ENCODE measurements at regions not wholly inside any gene's neighbourhood (a gene's known extent, or its start where the extent isn't known, plus 50 kb on each side); places are given as distances from the start of the nearest gene placed in this dataset.

- no peaks in the 10 kb centered on the region for H3K9me3 ChIP-seq (ENCODE audit: control insufficient read depth, insufficient read depth, low read length)
- no peak overlapping the region for H3K4me3 ChIP-seq (ENCODE audit: low read length)
- no peaks in the 10 kb centered on the region for H3K36me3 ChIP-seq (ENCODE audit: control insufficient read depth, insufficient read depth, low read length)
- DNase-seq (ENCODE audit: low read depth, low spot score), result no peak
- H3K4me1 ChIP-seq (ENCODE audit: control insufficient read depth, insufficient read depth, low read length), result no peaks in the 10 kb centered on the region
- no peak overlapping the region for H3K27ac ChIP-seq (ENCODE audit: low read length)
- no peaks in the 10 kb centered on the region for H3K27me3 ChIP-seq (ENCODE audit: control insufficient read depth, insufficient read depth, low read length)
These were observed 67.7 kb downstream of the MGST1 start for GRCh38 chr12:16415155-16415554.

GRCh38 chr12:16417058-16417457 lies 69.6 kb downstream of the MGST1 start:
- DNase-seq (ENCODE audit: low read depth, low spot score), result peak; percentile 11
- Histone ChIP-seq H3K9me3 (ENCODE audit: control insufficient read depth, insufficient read depth, low read length) (no peaks in the 10 kb centered on the region), H3K36me3 (ENCODE audit: control insufficient read depth, insufficient read depth, low read length) (no peaks in the 10 kb centered on the region), H3K4me1 (ENCODE audit: control insufficient read depth, insufficient read depth, low read length) (no peaks in the 10 kb centered on the region), H3K27ac (ENCODE audit: low read length) (no peak overlapping the region), H3K4me3 (ENCODE audit: low read length) (no peak overlapping the region), H3K27me3 (ENCODE audit: control insufficient read depth, insufficient read depth, low read length) (no peaks in the 10 kb centered on the region)

GRCh38 chr12:16421806-16422205 lies 74.4 kb downstream of the MGST1 start:
- WGBS (ENCODE audit: insufficient coverage, insufficient read length), result no CpG with 5 or more reads among the region's 1 CpG
- Histone ChIP-seq H3K27ac (ENCODE audit: low read length) (no peak overlapping the region), H3K27me3 (ENCODE audit: control insufficient read depth, insufficient read depth, low read length) (no peaks in the 10 kb centered on the region), H3K36me3 (ENCODE audit: control insufficient read depth, insufficient read depth, low read length) (no peaks in the 10 kb centered on the region), H3K9me3 (ENCODE audit: control insufficient read depth, insufficient read depth, low read length) (no peaks in the 10 kb centered on the region), H3K4me3 (ENCODE audit: low read length) (no peak overlapping the region), H3K4me1 (ENCODE audit: control insufficient read depth, insufficient read depth, low read length) (no peaks in the 10 kb centered on the region)
- DNase-seq (ENCODE audit: low read depth, low spot score), result no peak

- Histone ChIP-seq H3K27me3 (ENCODE audit: control insufficient read depth, insufficient read depth, low read length) (no peaks in the 10 kb centered on the region), H3K27ac (ENCODE audit: low read length) (no peak overlapping the region), H3K4me1 (ENCODE audit: control insufficient read depth, insufficient read depth, low read length) (no peaks in the 10 kb centered on the region), H3K4me3 (ENCODE audit: low read length) (no peak overlapping the region), H3K36me3 (ENCODE audit: control insufficient read depth, insufficient read depth, low read length) (no peaks in the 10 kb centered on the region), H3K9me3 (ENCODE audit: control insufficient read depth, insufficient read depth, low read length) (no peaks in the 10 kb centered on the region)
- no peak for DNase-seq (ENCODE audit: low read depth, low spot score)
- no CpG with 5 or more reads among the region's 2 CpGs for WGBS (ENCODE audit: insufficient coverage, insufficient read length)
These were observed 77.1 kb downstream of the MGST1 start for GRCh38 chr12:16424531-16424930.

- H3K4me1 ChIP-seq (ENCODE audit: control insufficient read depth, insufficient read depth, low read length), result no peaks in the 10 kb centered on the region
- H3K27me3 ChIP-seq (ENCODE audit: control insufficient read depth, insufficient read depth, low read length), result no peaks in the 10 kb centered on the region
- H3K4me3 ChIP-seq (ENCODE audit: low read length), result no peak overlapping the region
- H3K36me3 ChIP-seq (ENCODE audit: control insufficient read depth, insufficient read depth, low read length), result no peaks in the 10 kb centered on the region
- no peak overlapping the region for H3K27ac ChIP-seq (ENCODE audit: low read length)
- no peaks in the 10 kb centered on the region for H3K9me3 ChIP-seq (ENCODE audit: control insufficient read depth, insufficient read depth, low read length)
- no peak for DNase-seq (ENCODE audit: low read depth, low spot score)
- WGBS (ENCODE audit: insufficient coverage, insufficient read length), result no CpG with 5 or more reads among the region's 3 CpGs
These were observed 88.6 kb downstream of the MGST1 start for GRCh38 chr12:16435875-16436554.

GRCh38 chr12:16437281-16437816 lies 89.9 kb downstream of the MGST1 start:
- no peaks in the 10 kb centered on the region for H3K9me3 ChIP-seq (ENCODE audit: control insufficient read depth, insufficient read depth, low read length)
- no peak overlapping the region for H3K4me3 ChIP-seq (ENCODE audit: low read length)
- no peaks in the 10 kb centered on the region for H3K4me1 ChIP-seq (ENCODE audit: control insufficient read depth, insufficient read depth, low read length)
- H3K27ac ChIP-seq (ENCODE audit: low read length), result no peak overlapping the region
- no CpG with 5 or more reads among the region's 5 CpGs for WGBS (ENCODE audit: insufficient coverage, insufficient read length)
- H3K27me3 ChIP-seq (ENCODE audit: control insufficient read depth, insufficient read depth, low read length), result no peaks in the 10 kb centered on the region
- no peaks in the 10 kb centered on the region for H3K36me3 ChIP-seq (ENCODE audit: control insufficient read depth, insufficient read depth, low read length)
- no peak for DNase-seq (ENCODE audit: low read depth, low spot score)

GRCh38 chr12:16437926-16438325 lies 90.5 kb downstream of the MGST1 start:
- no peak overlapping the region for H3K4me3 ChIP-seq (ENCODE audit: low read length)
- no peak overlapping the region for H3K27ac ChIP-seq (ENCODE audit: low read length)
- H3K9me3 ChIP-seq (ENCODE audit: control insufficient read depth, insufficient read depth, low read length), result no peaks in the 10 kb centered on the region
- WGBS (ENCODE audit: insufficient coverage, insufficient read length), result no CpG with 5 or more reads among the region's 2 CpGs
- H3K36me3 ChIP-seq (ENCODE audit: control insufficient read depth, insufficient read depth, low read length), result no peaks in the 10 kb centered on the region
- no peaks in the 10 kb centered on the region for H3K27me3 ChIP-seq (ENCODE audit: control insufficient read depth, insufficient read depth, low read length)
- no peak for DNase-seq (ENCODE audit: low read depth, low spot score)
- no peaks in the 10 kb centered on the region for H3K4me1 ChIP-seq (ENCODE audit: control insufficient read depth, insufficient read depth, low read length)

- no peak overlapping the region for H3K27ac ChIP-seq (ENCODE audit: low read length)
- WGBS (ENCODE audit: insufficient coverage, insufficient read length), result no CpG with 5 or more reads among the region's 2 CpGs
- no peak overlapping the region for H3K4me3 ChIP-seq (ENCODE audit: low read length)
- no peaks in the 10 kb centered on the region for H3K9me3 ChIP-seq (ENCODE audit: control insufficient read depth, insufficient read depth, low read length)
- H3K27me3 ChIP-seq (ENCODE audit: control insufficient read depth, insufficient read depth, low read length), result no peaks in the 10 kb centered on the region
- no peaks in the 10 kb centered on the region for H3K36me3 ChIP-seq (ENCODE audit: control insufficient read depth, insufficient read depth, low read length)
- DNase-seq (ENCODE audit: low read depth, low spot score), result no peak
- no peaks in the 10 kb centered on the region for H3K4me1 ChIP-seq (ENCODE audit: control insufficient read depth, insufficient read depth, low read length)
These were observed 102.0 kb downstream of the MGST1 start for GRCh38 chr12:16449459-16449858.

GRCh38 chr12:16453319-16453718 lies 105.9 kb downstream of the MGST1 start:
- no peaks in the 10 kb centered on the region for H3K27me3 ChIP-seq (ENCODE audit: control insufficient read depth, insufficient read depth, low read length)
- no CpG with 5 or more reads among the region's 3 CpGs for WGBS (ENCODE audit: insufficient coverage, insufficient read length)
- DNase-seq (ENCODE audit: low read depth, low spot score), result no peak
- H3K4me1 ChIP-seq (ENCODE audit: control insufficient read depth, insufficient read depth, low read length), result no peaks in the 10 kb centered on the region
- H3K27ac ChIP-seq (ENCODE audit: low read length), result no peak overlapping the region
- no peak overlapping the region for H3K4me3 ChIP-seq (ENCODE audit: low read length)
- H3K9me3 ChIP-seq (ENCODE audit: control insufficient read depth, insufficient read depth, low read length), result no peaks in the 10 kb centered on the region
- H3K36me3 ChIP-seq (ENCODE audit: control insufficient read depth, insufficient read depth, low read length), result no peaks in the 10 kb centered on the region

GRCh38 chr12:16454481-16454880 lies 107.0 kb downstream of the MGST1 start:
- Histone ChIP-seq H3K36me3 (ENCODE audit: control insufficient read depth, insufficient read depth, low read length) (no peaks in the 10 kb centered on the region), H3K4me3 (ENCODE audit: low read length) (no peak overlapping the region), H3K27ac (ENCODE audit: low read length) (no peak overlapping the region), H3K27me3 (ENCODE audit: control insufficient read depth, insufficient read depth, low read length) (no peaks in the 10 kb centered on the region), H3K4me1 (ENCODE audit: control insufficient read depth, insufficient read depth, low read length) (no peaks in the 10 kb centered on the region), H3K9me3 (ENCODE audit: control insufficient read depth, insufficient read depth, low read length) (no peaks in the 10 kb centered on the region)
- WGBS (ENCODE audit: insufficient coverage, insufficient read length), result no CpG with 5 or more reads among the region's 2 CpGs
- no peak for DNase-seq (ENCODE audit: low read depth, low spot score)

GRCh38 chr12:16458521-16459078 lies 111.2 kb downstream of the MGST1 start:
- no peak overlapping the region for H3K27ac ChIP-seq (ENCODE audit: low read length)
- H3K36me3 ChIP-seq (ENCODE audit: control insufficient read depth, insufficient read depth, low read length), result no peaks in the 10 kb centered on the region
- no peak for DNase-seq (ENCODE audit: low read depth, low spot score)
- H3K27me3 ChIP-seq (ENCODE audit: control insufficient read depth, insufficient read depth, low read length), result no peaks in the 10 kb centered on the region
- no peaks in the 10 kb centered on the region for H3K9me3 ChIP-seq (ENCODE audit: control insufficient read depth, insufficient read depth, low read length)
- no CpG with 5 or more reads among the region's 2 CpGs for WGBS (ENCODE audit: insufficient coverage, insufficient read length)
- H3K4me1 ChIP-seq (ENCODE audit: control insufficient read depth, insufficient read depth, low read length), result no peaks in the 10 kb centered on the region
- H3K4me3 ChIP-seq (ENCODE audit: low read length), result no peak overlapping the region

Measured in iPS DF 6.9 (cell line).